NCI-H510A treated with DMSO at 0.1 percent for 48 hours (cell line): ENCODE measurements at regions not wholly inside any gene's neighbourhood (a gene's known extent, or its start where the extent isn't known, plus 50 kb on each side); places are given as distances from the start of the nearest gene placed in this dataset.

Source experiments
- DNase-seq: peaks from one replicate; lab custom pipeline; 2025; lab: John Stamatoyannopoulos, UW

DNA sequence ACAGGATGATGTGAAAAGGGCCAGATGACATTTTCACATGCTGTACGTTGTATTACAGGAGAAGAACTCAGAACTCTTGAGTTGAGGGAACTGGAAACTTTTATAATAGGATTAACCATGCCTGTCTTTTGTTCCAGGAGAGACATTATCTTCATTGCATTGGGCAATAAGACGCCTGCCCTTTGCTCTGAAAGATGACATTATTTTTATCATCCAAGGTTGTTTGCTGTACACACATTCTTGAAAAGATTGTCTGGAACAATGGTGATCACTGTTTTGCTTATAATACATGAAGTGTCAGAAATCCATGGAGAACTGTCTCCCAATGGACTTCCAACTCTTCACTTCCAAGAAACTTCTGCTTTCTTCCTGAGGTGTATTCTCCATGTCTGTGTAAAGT lies 334.6 kb upstream of the B3GAT1 start:
- no peak for DNase-seq

DNA sequence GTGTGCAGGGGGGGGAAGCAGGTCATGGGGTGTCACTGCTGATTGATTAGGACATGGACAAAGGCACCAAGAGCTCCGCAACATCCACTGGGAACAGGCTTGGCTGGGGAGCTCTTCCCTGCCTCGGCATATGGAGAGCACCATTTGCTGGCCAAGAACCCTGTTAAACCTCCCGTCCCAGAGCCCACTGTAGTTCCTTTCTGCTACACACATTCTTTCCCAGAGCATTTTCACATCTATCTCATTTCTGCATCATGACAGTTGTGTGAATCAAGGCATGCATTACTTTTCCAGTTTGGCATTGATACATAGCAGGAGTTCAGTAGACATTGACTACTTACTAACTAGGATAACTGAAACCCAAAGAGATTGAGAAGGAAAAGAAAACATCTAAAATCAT lies 333.4 kb upstream of the B3GAT1 start:
- DNase-seq = no peak

- DNase-seq = no peak
Measured at GRCh38 chr11:134743820-134744195, 331.8 kb upstream of the B3GAT1 start.

- DNase-seq = no peak
Measured at GRCh38 chr11:134742956-134743819, 331.1 kb upstream of the B3GAT1 start.

DNA sequence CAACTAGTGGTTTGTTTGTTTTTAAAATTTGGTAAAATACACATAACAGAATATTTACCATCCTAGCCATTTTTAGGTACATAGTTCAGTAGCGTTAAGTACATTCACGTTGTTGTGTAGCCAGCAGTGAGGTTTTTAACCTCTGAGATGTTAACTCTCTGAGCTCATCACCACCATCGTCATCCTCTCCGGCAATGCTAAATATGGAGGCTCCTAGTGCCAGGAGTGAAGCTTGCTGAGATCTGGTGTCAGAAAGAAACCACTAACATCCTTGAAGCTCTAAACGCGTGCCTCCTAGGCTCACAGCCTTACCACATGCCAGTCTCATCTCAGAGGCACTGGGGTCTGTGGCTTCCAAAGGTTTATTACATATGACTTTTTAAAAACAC lies 330.2 kb upstream of the B3GAT1 start:
- DNase-seq = no peak

- DNase-seq = no peak
Measured at GRCh38 chr11:134741453-134742223, 329.6 kb upstream of the B3GAT1 start.

GRCh38 chr11:134740590-134741261 lies 328.7 kb upstream of the B3GAT1 start:
- no peak for DNase-seq

- no peak for DNase-seq
Measured at GRCh38 chr11:134739136-134739535, 327.1 kb upstream of the B3GAT1 start.

DNA sequence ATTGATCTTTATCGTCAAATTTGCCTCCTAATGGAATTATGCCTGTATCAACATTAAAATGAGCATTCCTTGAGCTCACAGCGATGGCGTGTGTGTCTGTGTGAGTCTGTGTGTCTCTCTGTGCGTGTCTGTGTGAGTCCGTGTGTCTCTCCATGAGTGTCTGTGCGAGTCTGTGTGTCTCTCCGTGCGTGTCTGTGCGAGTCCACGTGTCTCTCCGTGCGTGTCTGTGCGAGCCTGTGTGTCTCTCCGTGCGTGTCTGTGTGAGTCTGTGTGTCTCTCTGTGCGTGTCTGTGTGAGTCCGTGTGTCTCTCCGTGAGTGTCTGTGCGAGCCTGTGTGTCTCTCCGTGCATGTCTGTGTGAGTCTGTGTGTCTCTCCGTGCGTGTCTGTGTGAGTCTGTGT lies 326.5 kb upstream of the B3GAT1 start:
- DNase-seq = no peak

GRCh38 chr11:134737563-134738510 lies 325.8 kb upstream of the B3GAT1 start:
- DNase-seq = no peak

- DNase-seq = no peak
Measured at GRCh38 chr11:134736251-134736947, 324.4 kb upstream of the B3GAT1 start.

- DNase-seq = no peak
Measured at GRCh38 chr11:134734894-134735293, 322.9 kb upstream of the B3GAT1 start.

- DNase-seq = no peak
Measured at GRCh38 chr11:134734141-134734845, 322.3 kb upstream of the B3GAT1 start.

DNA sequence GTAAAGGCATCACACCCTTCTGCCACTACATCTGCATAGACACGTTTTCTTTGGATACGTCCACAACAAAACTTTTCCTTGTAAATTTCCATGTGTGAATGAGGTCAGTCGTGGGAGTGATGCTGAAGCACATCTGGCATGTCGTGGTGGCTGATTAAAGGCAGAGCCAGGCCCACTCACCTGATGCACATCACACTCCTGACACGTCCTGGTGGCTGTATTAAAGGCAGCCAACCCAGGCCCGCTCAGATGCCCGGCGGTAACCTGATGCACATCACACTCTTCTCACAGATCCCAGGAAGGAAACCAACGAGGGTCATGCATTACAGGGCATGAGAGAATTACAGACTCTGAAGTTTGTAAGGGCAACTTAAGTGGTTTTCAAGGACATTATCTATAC lies 321.6 kb upstream of the B3GAT1 start:
- DNase-seq = no peak

DNA sequence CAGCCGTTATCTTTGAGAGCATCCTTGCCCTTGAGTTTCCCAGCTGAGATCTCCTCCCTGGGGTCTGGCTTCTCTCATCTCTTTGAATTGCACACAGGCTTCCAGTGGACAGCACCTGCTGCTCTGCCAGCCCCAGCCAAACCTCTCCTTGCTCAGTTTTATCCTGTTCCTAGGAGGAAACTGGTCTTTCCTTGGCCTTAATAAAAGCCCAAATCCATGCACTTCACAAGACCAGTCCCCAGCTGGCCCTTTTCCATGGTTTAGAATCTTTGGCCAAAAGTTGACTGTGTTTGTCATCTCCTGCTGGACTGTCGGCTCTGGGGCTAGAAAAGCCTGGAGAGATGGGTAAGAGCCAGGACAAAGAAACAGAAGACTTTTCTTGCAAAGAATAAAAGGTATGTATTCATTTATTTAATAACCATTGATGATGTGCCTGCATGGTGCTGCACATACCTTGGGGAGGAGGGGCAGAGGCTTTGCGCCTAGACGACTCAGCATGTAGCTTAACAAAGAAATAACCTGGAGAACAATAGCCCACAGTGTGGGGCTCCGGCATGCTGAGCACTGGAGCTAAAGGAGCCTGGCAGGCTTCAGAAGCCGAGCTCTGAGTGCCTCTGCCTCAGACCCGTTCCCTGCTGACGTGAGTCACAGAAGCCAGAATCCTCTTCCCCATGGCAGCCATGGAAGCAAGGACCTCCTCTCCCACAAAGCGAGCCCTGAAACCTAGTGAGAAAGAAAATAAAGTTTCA lies 319.3 kb upstream of the B3GAT1 start:
- DNase-seq = no peak

GRCh38 chr11:134730561-134731212 lies 318.6 kb upstream of the B3GAT1 start:
- DNase-seq = no peak

- no peak for DNase-seq
Measured at GRCh38 chr11:134730101-134730500, 318.1 kb upstream of the B3GAT1 start.

DNA sequence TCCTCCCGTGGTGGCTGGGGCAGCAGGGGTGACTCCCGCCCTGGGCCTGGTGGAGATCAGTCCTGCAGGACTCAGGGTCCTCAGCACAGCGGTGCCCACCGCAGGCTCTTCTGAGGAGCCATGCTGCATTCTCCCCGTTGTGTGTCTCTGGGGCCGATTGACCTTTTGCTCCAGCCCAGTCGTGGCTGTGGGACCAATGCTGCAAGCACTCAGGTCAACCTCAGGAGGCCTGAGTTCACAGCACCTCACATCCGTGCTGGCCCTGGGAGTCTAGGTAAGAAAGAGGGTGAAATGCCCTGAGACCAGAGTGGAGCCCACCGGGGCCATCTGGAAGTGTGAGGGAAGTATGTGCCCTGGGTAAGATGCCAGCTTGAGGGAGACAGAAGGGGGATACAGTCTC lies 316.1 kb upstream of the B3GAT1 start:
- no peak for DNase-seq

GRCh38 chr11:134727636-134728035 lies 315.6 kb upstream of the B3GAT1 start:
- no peak for DNase-seq
